Fibroblast of villous mesenchyme (primary cell): ENCODE measurements at regions not wholly inside any gene's neighbourhood (a gene's known extent, or its start where the extent isn't known, plus 50 kb on each side); places are given as distances from the start of the nearest gene placed in this dataset.

ENCODE experiments used
- DNase-seq: peaks from one replicate; pipeline ENCODE4 v3.0.0-alpha.2; 2010; ENCODE audit warnings: low read depth
- H3K4me3 ChIP-seq: 2 replicates; pipeline ENCODE4 v1.5.1; 2011; ENCODE audit warnings: low read depth, mild to moderate bottlenecking, low read length
- CTCF ChIP-seq: IDR thresholded peaks from 2 replicates; pipeline ENCODE4 v1.5.1; 2012; ENCODE audit warnings: low read depth, mild to moderate bottlenecking, low read length; ENCODE audit not compliant: insufficient read depth

DNA sequence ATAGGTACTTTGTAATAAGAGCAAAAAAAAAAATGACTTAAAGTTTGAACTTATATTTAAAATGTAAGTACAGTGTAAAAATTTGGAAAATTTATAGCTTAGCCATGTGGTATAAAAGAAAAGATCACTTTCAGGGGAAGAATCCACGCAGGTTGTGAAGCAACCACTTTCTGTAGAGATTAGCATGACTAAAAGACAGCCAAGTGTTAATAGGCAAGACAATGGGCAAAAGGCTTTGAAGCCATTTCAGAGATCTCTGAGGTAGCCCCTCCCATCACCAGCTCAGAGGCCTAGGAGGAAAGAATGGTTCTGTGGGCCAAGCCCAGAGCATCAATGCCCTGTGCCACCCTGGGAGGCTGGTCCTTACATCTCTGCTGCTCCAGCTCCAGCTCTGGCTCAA is 346.3 kb upstream of the CHD1 start:
- DNase-seq: no peak
- H3K4me3 ChIP-seq: no peak overlapping the region
- TF ChIP-seq CTCF: no peak

GRCh38 chr5:99272576-99272975 is 343.8 kb upstream of the CHD1 start:
- H3K4me3 ChIP-seq: no peak overlapping the region
- no peak for DNase-seq
- no peak for TF ChIP-seq CTCF

DNA sequence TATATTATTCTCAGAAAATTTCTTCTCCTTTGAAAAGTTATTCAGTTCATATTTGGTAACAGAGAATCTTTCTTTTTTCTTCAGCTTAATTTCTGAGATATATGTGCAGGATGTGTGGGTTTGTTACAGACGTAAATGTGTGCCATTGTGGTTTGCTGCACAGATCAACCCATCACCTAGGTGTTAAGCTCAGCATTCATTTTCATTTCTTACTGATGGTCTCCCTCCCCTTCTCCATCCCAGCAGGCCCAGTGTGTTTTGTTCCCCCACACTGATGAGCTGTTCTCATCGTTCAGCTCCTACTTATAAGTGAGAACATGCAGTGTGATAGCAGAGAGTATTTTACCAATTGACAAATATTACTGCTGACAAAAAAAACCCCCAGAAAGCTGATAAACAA is 330.0 kb upstream of the CHD1 start:
- no peak overlapping the region for H3K4me3 ChIP-seq
- DNase-seq: no peak
- TF ChIP-seq CTCF: no peak

GRCh38 chr5:99248066-99248465 is 319.3 kb upstream of the CHD1 start:
- no peak overlapping the region for H3K4me3 ChIP-seq
- no peak for DNase-seq
- no peak for TF ChIP-seq CTCF

DNA sequence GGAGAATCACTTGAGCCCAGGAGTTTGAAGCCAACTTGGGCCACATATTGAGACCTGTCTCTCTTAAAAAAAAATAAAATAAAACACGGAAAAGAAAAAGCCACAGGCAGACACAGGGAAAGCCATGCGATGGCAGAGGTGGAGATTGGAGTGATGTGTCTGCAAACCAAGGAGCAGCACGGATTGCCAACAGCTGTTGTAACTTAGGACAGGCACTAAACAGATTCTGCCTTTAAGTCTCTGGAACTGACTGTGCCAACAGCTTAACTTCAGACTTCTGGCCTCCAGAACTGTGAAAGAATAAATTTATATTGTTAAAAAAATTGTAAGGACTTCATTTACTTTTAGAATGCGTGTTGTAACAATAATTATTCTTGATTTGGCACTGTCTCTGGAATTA is 318.5 kb upstream of the CHD1 start:
- no peak overlapping the region for H3K4me3 ChIP-seq
- no peak for DNase-seq
- no peak for TF ChIP-seq CTCF

DNA sequence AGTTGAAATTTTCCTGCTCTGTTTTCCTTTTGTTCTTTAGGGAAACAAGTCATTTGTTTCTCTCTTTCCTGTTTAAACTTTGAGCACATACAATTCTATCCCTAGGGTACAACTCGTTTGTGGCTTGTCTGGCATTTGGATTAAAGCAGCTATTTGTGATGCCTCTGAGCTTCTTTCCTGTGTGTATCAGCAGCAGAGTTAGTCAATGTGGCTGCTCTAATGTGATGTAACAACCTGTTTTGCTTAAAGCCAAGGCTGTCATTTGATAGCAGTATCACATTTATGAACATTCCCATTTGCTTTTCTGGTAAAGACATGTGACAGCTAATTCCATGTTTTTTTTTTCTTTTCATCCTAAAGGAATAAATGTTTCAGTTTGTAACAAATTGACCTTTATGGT is 314.3 kb upstream of the CHD1 start:
- DNase-seq: no peak
- no peak for TF ChIP-seq CTCF
- no peak overlapping the region for H3K4me3 ChIP-seq

DNA sequence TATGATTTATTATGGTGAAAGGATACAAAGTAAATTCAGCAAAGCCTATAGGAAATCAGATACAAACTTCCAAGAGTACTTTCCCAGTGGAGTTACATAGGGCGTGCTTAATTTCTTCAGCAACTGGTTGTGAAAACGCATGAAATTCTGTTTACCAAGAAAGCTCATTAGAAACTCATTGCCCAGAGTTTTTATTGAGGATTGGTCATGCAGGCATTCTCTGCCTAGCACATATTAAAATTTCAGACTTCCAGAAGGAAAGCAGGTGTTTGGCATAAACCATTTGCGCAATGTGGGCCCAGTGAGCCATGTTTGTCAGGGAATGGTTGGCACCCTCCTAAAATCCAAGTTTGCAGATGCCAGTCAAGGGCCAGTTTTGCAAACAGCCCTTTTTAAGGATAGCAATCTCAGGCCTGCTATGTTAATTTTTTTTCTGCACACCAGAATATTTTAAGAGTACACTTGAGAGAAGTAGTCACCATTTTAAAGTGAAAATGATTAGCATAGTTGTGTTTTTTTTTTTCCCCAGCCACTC is 311.1 kb upstream of the CHD1 start:
- TF ChIP-seq CTCF: no peak
- no peak overlapping the region for H3K4me3 ChIP-seq
- DNase-seq: no peak
